Umbilical cord (tissue), 1 donor: ENCODE measurements at regions not wholly inside any gene's neighbourhood (a gene's known extent, or its start where the extent isn't known, plus 50 kb on each side); places are given as distances from the start of the nearest gene placed in this dataset.

ENCODE experiments used
- DNase-seq: peaks from one replicate; pipeline ENCODE4 v3.0.0-alpha.2; 2015; ENCODE audit warnings: low spot score

- no peak for DNase-seq
Observed at GRCh38 chr3:146658841-146659240, 53.7 kb upstream of the PLSCR5 start.

DNA sequence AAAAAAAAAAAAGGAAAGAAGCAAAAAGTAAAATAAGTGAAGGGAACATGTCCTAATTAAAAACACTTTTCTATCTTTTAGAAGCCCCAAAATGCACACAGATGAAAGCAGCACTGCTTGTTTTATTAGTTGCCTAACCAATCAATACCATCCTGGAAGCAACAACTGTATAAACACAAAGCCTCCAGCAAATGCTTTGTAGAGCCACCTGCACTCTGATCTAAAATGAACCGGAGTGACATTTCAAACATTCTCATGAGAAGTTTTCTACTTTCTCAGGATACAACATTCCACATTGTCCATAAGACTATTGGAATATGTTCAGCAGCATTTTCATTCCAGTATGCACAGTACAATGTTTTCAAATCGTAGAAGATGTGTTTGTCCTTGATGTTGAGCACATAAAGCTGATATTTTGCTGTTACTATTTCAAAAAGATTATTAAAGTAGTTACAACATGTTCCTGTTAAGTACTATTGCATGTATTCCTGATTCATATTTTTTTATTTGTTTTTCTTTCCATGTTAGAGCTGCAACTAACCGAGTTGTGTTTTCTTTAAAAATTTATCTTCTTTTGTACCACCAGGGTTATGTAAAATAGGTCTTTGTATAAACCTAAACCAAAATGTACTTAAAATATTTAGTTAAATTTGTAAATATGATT is 50.3 kb upstream of the PLSCR5 start:
- no peak for DNase-seq
